Lung (tissue), 11 donors: ENCODE measurements at regions not wholly inside any gene's neighbourhood (a gene's known extent, or its start where the extent isn't known, plus 50 kb on each side); places are given as distances from the start of the nearest gene placed in this dataset.

Source experiments
- ATAC-seq: fragments of 200-7000 bp; cut with Tn5 transposase; one replicate; pipeline ENCODE4 v1.9.1; 2020; ENCODE audit warnings: moderate number of reproducible peaks; ENCODE audit not compliant: insufficient read depth, low FRiP score
- DNase-seq, 3 donors: peaks; one replicate each; pipeline ENCODE4 v3.0.0-alpha.2; 2013 to 2017
- H3K27ac ChIP-seq, 2 donors: one replicate each; pipeline ENCODE4 v1.5.1; 2013; ENCODE audit warnings: mild to moderate bottlenecking in 2 of 2, moderate library complexity in 2 of 2, control low read depth in 1 of 2, inconsistent platforms in 1 of 2, low read depth in 1 of 2, low read length in 1 of 2
- H3K27me3 ChIP-seq, 3 donors: one replicate each; pipeline ENCODE4 v1.5.1; 2013; ENCODE audit warnings: low read length in 2 of 3; ENCODE audit not compliant: control insufficient read depth in 3 of 3, insufficient read depth in 3 of 3
- H3K36me3 ChIP-seq, 4 donors: one replicate each; pipeline ENCODE4 v1.5.1; 2013; ENCODE audit warnings: low read length in 4 of 4, mild to moderate bottlenecking in 1 of 4, moderate library complexity in 1 of 4; ENCODE audit not compliant: control insufficient read depth in 4 of 4, insufficient read depth in 4 of 4
- H3K4me1 ChIP-seq, 5 donors: one replicate each; pipeline ENCODE4 v1.5.1; 2013; ENCODE audit warnings: low read length in 5 of 5, mild to moderate bottlenecking in 2 of 5, moderate library complexity in 1 of 5; ENCODE audit not compliant: control insufficient read depth in 5 of 5, insufficient read depth in 5 of 5
- H3K4me3 ChIP-seq: one replicate; pipeline ENCODE4 v1.5.1; 2013; ENCODE audit warnings: mild to moderate bottlenecking, control low read depth, moderate library complexity
- H3K9ac ChIP-seq, 2 donors: one replicate each; pipeline ENCODE4 v1.5.1; 2013; ENCODE audit warnings: low read length in 2 of 2, control low read depth in 1 of 2; ENCODE audit not compliant: insufficient read depth in 1 of 2
- H3K9me3 ChIP-seq, 4 donors: one replicate each; pipeline ENCODE4 v1.5.1; 2013; ENCODE audit warnings: low read length in 3 of 4, mild to moderate bottlenecking in 1 of 4, moderate library complexity in 1 of 4; ENCODE audit not compliant: control insufficient read depth in 4 of 4, insufficient read depth in 3 of 4
- WGBS, 2 donors: extraction: QIAGEN DNeasy Blood & Tissue Kit; methylation state at CpG; one replicate each; pipeline ENCODE4 v1.1.7; 2013; 5-methylcytosine and 5-hydroxymethylcytosine counted together
- TF ChIP-seq, protein P1 (sequence below): IDR thresholded peaks from 2 replicates; pipeline ENCODE4 v1.5.1; 2012; ENCODE audit warnings: mild to moderate bottlenecking; ENCODE audit errors: control extremely low read depth, extremely low read depth
- donor health status: control.
- donor health status: control.
- donor health status: Bipolar disorder and iron deficiency.
- donor health status: healthy.
- donor health status: DM: yes; HTN: yes; CAD: no.

DNA sequence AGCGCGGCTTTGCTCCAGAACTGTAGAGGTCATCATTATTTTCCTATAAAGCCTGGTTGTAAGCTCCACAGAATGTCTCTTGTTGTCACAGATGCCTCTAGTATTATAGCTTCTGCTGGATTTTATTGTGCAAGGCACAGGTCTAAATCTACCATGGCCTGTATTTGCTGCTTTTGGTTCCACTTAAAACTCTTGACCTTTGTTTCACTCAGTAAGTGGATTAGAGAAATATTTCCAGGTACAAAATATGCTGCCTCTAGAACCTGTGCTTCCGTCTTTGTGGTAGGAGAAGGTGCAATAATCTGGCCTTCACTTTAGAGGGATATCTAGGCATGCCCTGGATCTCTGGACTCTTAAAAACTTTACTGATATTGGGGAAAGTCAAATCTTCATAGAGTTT, 476.6 kb upstream of the CD180 start:
- no peaks in the 10 kb centered on the region for H3K36me3 ChIP-seq
- no peak overlapping the region for H3K9ac ChIP-seq
- H3K27ac ChIP-seq = no peak overlapping the region
- no peak overlapping the region for H3K4me3 ChIP-seq
- H3K27me3 ChIP-seq = no peaks in the 10 kb centered on the region
- DNase-seq (no peak), ATAC-seq (peak; percentile 72)
- 90 to 97% methylated on average over 3 of the region's 3 CpGs for WGBS, 2 donors
- peaks cover 0 to 5% (median 0%) of the 10 kb centered on the region in 5 donors for H3K4me1 ChIP-seq
- TF ChIP-seq, protein P1, sequence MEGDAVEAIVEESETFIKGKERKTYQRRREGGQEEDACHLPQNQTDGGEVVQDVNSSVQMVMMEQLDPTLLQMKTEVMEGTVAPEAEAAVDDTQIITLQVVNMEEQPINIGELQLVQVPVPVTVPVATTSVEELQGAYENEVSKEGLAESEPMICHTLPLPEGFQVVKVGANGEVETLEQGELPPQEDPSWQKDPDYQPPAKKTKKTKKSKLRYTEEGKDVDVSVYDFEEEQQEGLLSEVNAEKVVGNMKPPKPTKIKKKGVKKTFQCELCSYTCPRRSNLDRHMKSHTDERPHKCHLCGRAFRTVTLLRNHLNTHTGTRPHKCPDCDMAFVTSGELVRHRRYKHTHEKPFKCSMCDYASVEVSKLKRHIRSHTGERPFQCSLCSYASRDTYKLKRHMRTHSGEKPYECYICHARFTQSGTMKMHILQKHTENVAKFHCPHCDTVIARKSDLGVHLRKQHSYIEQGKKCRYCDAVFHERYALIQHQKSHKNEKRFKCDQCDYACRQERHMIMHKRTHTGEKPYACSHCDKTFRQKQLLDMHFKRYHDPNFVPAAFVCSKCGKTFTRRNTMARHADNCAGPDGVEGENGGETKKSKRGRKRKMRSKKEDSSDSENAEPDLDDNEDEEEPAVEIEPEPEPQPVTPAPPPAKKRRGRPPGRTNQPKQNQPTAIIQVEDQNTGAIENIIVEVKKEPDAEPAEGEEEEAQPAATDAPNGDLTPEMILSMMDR = no peak
- H3K9me3 ChIP-seq = peaks cover 0 to 2% (median 0%) of the 10 kb centered on the region in 4 donors

DNA sequence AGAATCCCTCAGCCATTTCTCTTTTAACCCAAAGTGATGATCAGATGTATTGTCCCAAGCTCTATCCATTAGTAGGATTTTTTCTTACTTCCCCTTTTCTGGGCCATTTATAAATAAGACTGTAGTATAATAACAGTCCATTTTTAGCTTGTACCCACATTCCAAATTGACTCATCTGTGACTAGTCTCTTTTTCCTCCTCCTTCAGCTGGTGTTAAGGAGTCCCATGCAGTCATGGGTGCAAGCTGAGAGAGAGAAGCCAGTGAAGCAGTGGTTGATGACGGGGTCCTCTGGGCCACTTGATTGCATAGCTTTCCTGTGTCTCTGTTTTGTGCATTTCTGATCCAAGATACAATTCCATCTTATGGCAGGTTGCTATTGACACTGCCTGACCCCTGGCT, 476.0 kb upstream of the CD180 start:
- TF ChIP-seq, protein P1 = no peak
- ATAC-seq (no peak), DNase-seq (no peak)
- Histone ChIP-seq H3K27ac (peak overlapping the region in 1 of 2 donors; percentile 10), H3K9me3 (peaks cover 0 to 2% (median 0%) of the 10 kb centered on the region in 4 donors), H3K4me1 (peaks cover 0 to 5% (median 0%) of the 10 kb centered on the region in 5 donors), H3K27me3 (no peaks in the 10 kb centered on the region), H3K36me3 (no peaks in the 10 kb centered on the region), H3K4me3 (no peak overlapping the region), H3K9ac (no peak overlapping the region)
- 83 to 86% methylated on average over 1 of the region's 1 CpG for WGBS, 2 donors

DNA sequence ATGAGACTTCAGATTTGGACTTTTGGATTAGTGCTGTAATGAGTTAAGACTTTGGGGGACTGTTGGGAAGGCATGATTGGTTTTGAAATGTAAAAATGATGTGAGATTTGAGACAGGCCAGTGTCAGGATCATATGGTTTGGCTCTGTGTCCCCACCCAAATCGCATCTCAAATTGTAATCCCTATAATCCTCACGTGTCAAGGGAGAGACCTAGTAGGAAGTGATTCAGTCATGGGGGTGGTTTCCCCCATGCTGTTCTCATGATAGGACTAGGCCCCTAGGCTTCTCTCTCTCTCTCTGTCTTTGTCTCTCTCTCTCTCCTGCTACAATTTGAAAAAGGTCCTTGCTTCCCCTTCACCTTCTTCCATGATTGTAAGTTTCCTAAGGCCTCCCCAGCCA, 473.3 kb upstream of the CD180 start:
- WGBS, 2 donors = 90 to 92% methylated on average over 2 of the region's 2 CpGs
- no peak for DNase-seq
- TF ChIP-seq, protein P1 = no peak

DNA sequence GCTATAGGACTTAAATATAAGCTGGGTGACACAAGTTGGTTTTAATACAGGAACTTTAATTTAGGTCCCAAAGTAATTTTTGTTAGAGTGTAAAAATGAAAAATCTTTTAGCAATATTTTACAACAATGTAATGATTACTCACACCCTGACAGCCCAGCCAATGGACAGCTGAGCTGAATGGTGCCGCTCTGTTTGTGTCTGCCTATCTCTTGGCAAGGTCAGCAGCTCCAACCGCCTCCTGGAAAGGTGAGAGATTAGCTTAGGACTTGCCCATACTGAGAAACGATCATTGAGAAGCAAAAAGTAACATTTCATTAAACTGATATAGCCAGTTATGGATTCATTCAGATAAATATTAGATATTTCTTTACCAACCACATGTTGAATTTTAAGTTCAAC, 463.6 kb upstream of the CD180 start:
- no peak for DNase-seq

More for the DNA sequence above, 473.3 kb upstream of the CD180 start:
- no peaks in the 10 kb centered on the region for H3K27me3 ChIP-seq
- no peak for ATAC-seq
- H3K4me1 ChIP-seq = peaks cover 0 to 5% (median 0%) of the 10 kb centered on the region in 5 donors
- no peak overlapping the region for H3K9ac ChIP-seq
- no peak overlapping the region for H3K27ac ChIP-seq
- H3K9me3 ChIP-seq = peaks cover 0 to 5% (median 1%) of the 10 kb centered on the region in 4 donors
- H3K36me3 ChIP-seq = no peaks in the 10 kb centered on the region
- H3K4me3 ChIP-seq = no peak overlapping the region

More for the DNA sequence above, 463.6 kb upstream of the CD180 start:
- TF ChIP-seq, protein P1 = no peak
- no peaks in the 10 kb centered on the region for H3K36me3 ChIP-seq
- H3K27me3 ChIP-seq = no peaks in the 10 kb centered on the region
- H3K9ac ChIP-seq = no peak overlapping the region
- 78 to 88% methylated on average over 3 of the region's 3 CpGs for WGBS, 2 donors
- H3K27ac ChIP-seq = no peak overlapping the region
- no peak overlapping the region for H3K4me3 ChIP-seq
- H3K4me1 ChIP-seq = peaks cover 0 to 3% (median 0%) of the 10 kb centered on the region in 5 donors
- no peak for ATAC-seq
- H3K9me3 ChIP-seq = no peaks in the 10 kb centered on the region
